IMR-90 (cell line): ENCODE measurements at regions not wholly inside any gene's neighbourhood (a gene's known extent, or its start where the extent isn't known, plus 50 kb on each side); places are given as distances from the start of the nearest gene placed in this dataset.

Experiments used
- CTCF ChIP-seq: conservative IDR thresholded peaks from 2 replicates; pipeline ENCODE4 v1.5.1; 2012; ENCODE audit warnings: mild to moderate bottlenecking, low read depth, low read length, improper control_type of control experiment
- ELK1 ChIP-seq: fragments of 150-350 bp; IDR thresholded peaks from 2 replicates; pipeline ENCODE4 v1.6.1; 2016; ENCODE audit warnings: low read depth, mild to moderate bottlenecking, low read length, moderate library complexity, borderline replicate concordance
- MAFK ChIP-seq: IDR thresholded peaks from 2 replicates; pipeline ENCODE4 v1.6.1; 2012; ENCODE audit warnings: low read depth, low read length, improper control_type of control experiment
- POLR2A ChIP-seq: IDR thresholded peaks from 2 replicates; pipeline ENCODE4 v1.6.1; 2012; ENCODE audit warnings: mild to moderate bottlenecking, low read depth, low read length
- RAD21 ChIP-seq: IDR thresholded peaks from 2 replicates; pipeline ENCODE4 v1.6.1; 2012; ENCODE audit warnings: low read length, improper control_type of control experiment
- RFX5 ChIP-seq: IDR thresholded peaks from 2 replicates; pipeline ENCODE4 v1.8.0; 2012; ENCODE audit warnings: low read depth, mild to moderate bottlenecking, low read length, moderate library complexity

GRCh38 chr2:58427572-58428095 is 186.5 kb upstream of the FANCL start:
- TF ChIP-seq CTCF = no peak
- TF ChIP-seq POLR2A = no peak
- TF ChIP-seq MAFK = no peak
- TF ChIP-seq RAD21 = no peak
- TF ChIP-seq ELK1 = no peak
- no peak for TF ChIP-seq RFX5
